Endothelial cell of umbilical vein (primary cell): ENCODE measurements at regions not wholly inside any gene's neighbourhood (a gene's known extent, or its start where the extent isn't known, plus 50 kb on each side); places are given as distances from the start of the nearest gene placed in this dataset.

Experiments
- EZH2 ChIP-seq: IDR thresholded peaks from 2 replicates; pipeline ENCODE4 v1.6.1; 2012; ENCODE audit warnings: borderline replicate concordance, low read depth, mild to moderate bottlenecking, moderate library complexity, low read length, inconsistent platforms; ENCODE audit not compliant: severe bottlenecking
- FOS ChIP-seq: IDR thresholded peaks from 2 replicates; pipeline ENCODE4 v1.6.1; 2011; ENCODE audit warnings: mild to moderate bottlenecking, low read length, moderate library complexity, borderline replicate concordance; ENCODE audit not compliant: insufficient read depth
- MYC ChIP-seq: IDR thresholded peaks from one replicate; pipeline ENCODE4 v1.6.1; 2011; ENCODE audit warnings: mild to moderate bottlenecking, low read depth, low read length
- POLR2A ChIP-seq: IDR thresholded peaks from 2 replicates; pipeline ENCODE4 v1.6.1; 2012; ENCODE audit warnings: low read depth, mild to moderate bottlenecking, control low read depth, low read length
- POLR2AphosphoS5 ChIP-seq: IDR thresholded peaks from 2 replicates; pipeline ENCODE4 v1.6.1; 2012; ENCODE audit warnings: low read depth, mild to moderate bottlenecking, control low read depth, low read length, moderate library complexity; ENCODE audit not compliant: insufficient read depth
- TF ChIP-seq, protein P1 (sequence below), 2 donors: IDR thresholded peaks; 1 replicate in 1 of 2; 2 replicates in 1 of 2; pipeline ENCODE4 v1.5.1; 2011; ENCODE audit warnings: low read length in 2 of 2, mild to moderate bottlenecking in 2 of 2, moderate library complexity in 2 of 2, control low read depth in 1 of 2, inconsistent platforms in 1 of 2, low read depth in 1 of 2; ENCODE audit not compliant: insufficient read depth in 1 of 2; ENCODE audit errors: extremely low read depth in 1 of 2
- TF ChIP-seq, protein P2 (sequence below): IDR thresholded peaks from 2 replicates; pipeline ENCODE4 v1.6.1; 2011; ENCODE audit not compliant: insufficient read depth, insufficient read length

DNA sequence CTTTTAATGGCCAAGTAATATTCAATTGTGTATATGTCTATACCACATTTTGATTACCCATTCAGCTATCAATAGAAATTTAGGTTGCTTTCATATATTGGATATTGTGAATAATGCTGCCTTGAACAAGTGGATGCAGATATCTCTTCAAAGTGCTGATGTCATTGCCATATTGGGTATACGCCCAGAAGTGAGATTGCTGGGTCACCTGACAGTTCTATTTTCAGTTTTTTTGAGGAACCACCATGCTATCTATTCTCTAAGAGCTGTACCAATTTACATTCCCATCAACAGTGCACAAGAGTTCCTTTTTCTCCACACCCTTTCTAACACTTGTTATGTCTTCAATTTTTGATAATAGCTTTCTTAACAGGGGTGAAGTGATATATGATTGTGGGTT lies 306.9 kb downstream of the ZNF516 start:
- TF ChIP-seq POLR2AphosphoS5 (no peak), POLR2A (no peak), EZH2 (no peak), MYC (no peak), FOS (no peak)
- TF ChIP-seq, protein P1, sequence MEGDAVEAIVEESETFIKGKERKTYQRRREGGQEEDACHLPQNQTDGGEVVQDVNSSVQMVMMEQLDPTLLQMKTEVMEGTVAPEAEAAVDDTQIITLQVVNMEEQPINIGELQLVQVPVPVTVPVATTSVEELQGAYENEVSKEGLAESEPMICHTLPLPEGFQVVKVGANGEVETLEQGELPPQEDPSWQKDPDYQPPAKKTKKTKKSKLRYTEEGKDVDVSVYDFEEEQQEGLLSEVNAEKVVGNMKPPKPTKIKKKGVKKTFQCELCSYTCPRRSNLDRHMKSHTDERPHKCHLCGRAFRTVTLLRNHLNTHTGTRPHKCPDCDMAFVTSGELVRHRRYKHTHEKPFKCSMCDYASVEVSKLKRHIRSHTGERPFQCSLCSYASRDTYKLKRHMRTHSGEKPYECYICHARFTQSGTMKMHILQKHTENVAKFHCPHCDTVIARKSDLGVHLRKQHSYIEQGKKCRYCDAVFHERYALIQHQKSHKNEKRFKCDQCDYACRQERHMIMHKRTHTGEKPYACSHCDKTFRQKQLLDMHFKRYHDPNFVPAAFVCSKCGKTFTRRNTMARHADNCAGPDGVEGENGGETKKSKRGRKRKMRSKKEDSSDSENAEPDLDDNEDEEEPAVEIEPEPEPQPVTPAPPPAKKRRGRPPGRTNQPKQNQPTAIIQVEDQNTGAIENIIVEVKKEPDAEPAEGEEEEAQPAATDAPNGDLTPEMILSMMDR (IDR thresholded peaks at IDR 0.05; ENCODE audit: extremely low read depth in 1 of 2, insufficient read depth in 1 of 2, low read depth in 1 of 2, low read length in 2 of 2): no peak
- TF ChIP-seq, protein P2, sequence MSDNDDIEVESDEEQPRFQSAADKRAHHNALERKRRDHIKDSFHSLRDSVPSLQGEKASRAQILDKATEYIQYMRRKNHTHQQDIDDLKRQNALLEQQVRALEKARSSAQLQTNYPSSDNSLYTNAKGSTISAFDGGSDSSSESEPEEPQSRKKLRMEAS: no peak
